UCSD-AML1 (cell line): ENCODE measurements at regions not wholly inside any gene's neighbourhood (a gene's known extent, or its start where the extent isn't known, plus 50 kb on each side); places are given as distances from the start of the nearest gene placed in this dataset.

Experiments
- DNase-seq: peaks from one replicate; lab custom pipeline; 2025; ENCODE audit not compliant: unreplicated experiment; lab: John Stamatoyannopoulos, UW

DNA sequence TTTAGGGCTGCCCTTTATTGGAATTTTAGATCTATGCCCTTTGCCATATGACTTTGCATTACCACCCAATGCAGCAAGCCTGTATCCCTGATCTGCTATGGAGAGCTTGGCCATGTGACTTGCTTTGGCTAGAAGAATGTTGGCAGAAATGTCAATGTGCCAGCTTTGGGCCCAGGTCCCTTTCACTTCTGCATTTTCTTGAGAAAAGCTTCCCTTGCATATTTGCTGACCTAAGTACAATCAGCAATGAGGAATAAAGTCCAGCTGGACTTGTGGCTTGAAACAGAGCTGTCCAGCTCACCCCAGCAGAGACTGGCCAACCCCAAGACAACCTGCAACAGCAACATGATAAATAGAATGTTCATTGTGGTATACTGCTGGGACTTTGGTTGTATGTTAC is 135.9 kb downstream of the PAH start:
- DNase-seq: no peak

DNA sequence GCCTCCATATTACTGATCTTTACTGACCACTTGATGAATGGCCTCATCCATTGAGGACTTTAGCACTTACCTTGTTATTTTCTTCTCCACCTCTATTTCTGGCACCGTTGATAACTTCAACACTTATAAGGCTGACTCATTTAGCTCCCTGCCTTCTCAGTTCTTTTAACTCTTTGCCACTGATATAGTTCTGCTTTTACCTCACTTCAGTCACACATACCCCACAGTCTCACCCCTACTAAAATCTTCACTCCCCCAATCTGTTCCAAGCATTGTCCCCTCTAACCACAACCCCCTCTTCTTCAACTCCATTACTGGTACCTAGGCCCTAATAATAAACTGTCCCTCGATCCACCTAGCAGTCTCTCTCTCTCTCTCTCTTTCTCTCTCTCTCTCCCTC is 141.0 kb downstream of the PAH start:
- no peak for DNase-seq

DNA sequence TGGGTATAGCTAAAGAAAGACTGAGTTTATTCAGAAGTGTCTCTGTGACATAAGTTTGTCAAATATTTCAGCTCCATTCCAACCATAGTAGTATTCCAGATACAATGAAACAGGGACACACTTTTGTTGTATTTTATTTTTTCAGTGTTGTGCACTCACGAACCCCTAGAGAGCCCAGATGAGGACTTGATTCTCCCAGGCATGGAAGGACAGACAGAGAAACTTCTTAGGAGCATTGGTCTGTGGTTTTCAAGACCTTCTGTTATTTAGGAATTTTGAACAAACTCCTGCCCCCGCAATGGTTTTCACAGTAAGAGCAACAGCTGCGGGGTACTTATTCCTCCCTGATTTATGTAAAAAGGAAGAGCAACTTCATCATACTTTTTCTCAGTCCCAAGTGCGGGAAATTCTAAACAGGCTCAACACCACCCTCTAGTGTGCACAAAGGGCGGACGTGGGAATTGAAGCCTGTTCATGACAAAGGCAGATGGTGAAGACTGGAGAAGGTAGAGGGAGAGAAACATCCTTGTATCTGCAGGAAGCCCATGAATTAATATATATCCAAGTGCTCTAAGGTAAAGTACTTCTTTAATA is 147.6 kb downstream of the PAH start:
- peak; percentile 22 for DNase-seq

DNA sequence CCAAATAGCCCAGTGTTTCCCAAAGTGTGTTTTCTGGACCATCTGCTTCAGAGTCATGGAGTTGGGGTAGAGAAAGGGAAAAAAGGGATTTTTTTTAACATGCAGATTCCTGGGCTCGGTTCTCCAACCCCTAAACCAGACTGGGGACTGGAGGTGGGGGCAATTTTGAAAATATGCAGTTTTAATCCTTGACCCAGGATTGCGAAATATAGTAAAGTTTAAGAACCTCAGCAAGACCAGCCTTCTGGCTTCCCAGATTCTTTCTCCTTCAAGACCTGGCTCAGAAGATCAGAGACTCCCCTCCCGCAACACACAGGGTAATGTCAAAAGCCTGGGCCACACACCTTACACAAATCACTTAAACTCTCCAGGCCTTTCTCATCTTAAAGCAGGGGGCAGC is 150.1 kb downstream of the PAH start:
- DNase-seq: no peak

DNA sequence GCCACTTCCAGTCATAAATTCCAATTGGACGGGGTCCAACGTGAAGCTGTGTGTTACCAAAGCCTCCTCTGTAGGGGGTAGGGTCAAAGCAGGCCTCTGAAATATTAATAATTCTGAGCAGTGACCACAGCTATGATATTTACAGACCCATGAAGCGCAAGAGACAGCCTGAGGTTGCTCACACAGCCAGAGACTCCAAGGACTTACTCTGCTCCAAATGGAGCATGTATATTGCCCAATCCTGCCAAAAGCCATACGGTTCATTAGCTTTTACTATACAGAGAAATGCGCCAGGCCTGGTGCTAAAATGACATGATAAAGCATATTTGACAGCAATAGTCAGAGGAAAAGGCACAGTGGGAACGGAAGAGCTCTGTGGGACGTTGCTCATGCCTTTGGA is 151.3 kb downstream of the PAH start:
- no peak for DNase-seq

DNA sequence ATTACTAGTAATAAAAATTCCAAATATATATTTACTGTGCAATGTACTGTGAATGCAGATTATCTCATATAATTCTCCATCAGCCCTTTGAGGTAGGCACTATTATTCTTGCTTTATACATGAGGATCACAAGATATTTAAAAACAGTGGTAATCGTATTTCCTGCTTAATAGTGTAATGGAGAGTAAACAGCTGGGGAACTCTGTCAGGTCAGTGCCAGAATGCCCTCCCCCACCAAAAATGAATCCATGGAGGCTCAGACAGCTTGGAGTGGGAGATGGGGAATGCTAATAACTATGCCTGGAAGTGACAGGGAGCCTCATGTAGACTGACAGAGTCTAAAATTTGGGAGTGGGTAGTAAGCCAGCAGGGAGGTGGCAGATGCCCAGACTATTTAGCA is 153.6 kb downstream of the PAH start:
- DNase-seq: no peak

DNA sequence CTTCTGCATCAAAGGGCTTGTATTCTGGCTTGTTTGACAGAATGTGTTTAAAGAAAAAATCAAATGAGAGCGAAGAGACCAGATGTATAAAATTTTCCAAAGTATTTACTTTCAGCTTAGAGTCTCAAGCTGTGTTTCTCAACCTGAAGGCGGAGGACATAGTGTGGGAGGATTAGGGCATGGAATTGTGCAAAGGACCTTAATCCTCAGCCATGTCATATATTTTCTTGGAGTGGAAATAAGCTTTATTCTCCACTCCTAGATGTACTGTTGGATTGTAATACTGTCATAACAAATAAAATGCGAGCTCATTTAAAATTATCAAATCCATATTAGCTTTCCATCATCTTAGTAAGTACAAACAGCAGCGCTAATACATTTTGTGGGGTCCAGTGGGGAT is 154.0 kb downstream of the PAH start:
- DNase-seq: no peak

DNA sequence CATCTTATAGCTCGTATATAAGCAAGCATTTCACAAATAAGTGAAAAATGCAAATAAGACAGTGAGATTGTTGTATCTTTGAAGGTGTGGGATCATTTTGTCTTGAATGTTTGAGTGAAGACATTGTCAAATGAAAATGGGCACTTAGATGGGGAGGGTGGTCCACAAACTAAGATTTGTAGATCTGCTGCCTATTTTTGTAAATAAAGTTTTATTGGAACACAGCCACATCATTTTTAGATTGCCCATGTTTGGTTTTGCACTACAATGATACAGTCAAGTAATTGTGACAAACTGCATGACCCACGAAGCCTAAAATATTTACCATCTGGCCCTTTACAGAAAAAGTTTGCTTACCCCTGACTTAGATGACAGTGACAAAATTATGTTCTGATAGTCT is 156.7 kb downstream of the PAH start:
- no peak for DNase-seq

DNA sequence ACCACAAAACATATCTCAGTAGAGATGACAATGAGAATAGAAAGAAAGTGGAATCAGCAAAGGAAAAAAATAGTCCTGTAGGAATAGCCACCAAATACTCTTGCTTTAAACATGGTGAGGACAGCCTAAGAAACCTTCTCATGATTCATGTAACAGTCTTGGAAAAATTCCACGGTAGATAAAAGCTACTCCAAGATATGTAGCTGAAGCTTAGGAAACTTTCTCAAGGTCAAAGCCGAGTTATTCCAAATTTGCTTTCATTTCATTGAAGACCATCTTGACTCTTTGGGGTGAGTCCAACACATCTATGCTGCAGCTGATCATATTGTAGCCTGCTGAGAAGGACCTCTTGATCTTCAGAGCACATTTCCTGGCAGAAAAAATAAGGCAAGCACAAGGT is 157.6 kb downstream of the PAH start:
- no peak for DNase-seq

DNA sequence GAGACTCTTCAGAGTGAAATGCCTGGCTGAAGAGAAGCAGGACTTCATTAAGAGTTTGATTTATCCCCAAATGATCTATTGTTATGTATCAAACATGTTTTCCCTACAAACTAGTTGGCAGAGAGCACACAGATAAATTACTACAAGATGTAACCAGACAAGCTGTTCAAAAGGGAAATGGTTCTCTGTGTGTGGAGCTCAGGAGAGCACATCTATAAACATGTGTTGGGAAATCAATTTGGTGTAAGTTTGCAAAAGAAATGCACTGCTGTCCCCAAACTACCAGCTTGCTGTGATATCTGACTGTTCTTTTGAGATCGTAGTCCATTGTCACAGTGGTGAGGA is 159.2 kb downstream of the PAH start:
- DNase-seq: no peak

DNA sequence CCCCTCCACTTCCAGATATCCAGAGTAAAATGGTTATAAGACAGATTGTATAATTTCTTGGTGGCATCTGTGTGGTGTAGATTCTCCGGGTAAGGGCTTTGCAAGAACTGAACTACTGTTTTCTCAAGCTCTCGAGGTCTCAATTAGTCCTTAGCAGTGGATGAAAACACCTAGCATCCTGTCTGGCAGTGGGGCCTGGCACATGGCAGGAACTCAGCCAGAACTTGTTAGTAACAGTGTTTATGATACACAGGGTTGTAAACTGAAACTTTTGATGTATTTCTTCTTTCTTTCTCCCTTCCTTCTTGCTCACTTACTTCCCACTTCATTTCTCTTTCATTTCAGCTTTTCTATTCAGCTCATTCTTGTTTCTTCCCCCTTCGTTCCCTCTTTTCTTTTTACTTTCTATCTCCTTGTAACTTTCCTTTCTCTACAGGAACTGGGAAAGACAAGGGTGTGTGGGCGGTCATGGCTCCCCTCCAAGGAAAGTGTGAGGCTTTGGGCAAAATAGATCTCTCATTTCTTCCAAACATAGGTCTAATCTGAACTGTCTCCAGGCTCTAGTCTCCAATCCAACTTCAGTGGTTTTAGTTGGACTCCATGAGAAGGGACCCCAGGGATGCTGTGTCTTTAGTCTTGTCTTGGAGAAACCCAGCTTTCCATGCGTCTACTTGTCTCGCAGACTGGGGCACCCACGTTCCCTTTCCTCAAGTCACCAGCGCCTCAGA is 159.7 kb downstream of the PAH start:
- DNase-seq: no peak

DNA sequence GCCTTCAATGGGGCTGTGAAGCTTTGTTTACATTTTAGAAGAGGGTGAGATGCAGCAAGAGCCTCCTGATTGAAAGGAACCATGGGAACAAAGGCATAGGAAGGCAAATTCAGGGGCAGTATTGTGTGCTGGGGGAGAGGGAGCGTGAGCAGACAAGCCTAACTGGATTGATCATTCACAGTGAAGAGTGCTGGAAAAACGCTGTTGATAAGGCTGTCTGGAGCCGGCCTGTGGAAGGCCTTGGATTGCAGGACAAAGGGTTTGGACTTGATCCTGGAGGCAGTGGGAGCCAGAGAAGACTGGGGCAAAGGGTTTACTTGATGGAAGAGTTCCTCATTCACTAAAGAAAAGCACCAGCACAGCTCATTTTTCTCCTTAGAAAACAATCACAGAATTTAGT is 160.5 kb downstream of the PAH start:
- no peak for DNase-seq

DNA sequence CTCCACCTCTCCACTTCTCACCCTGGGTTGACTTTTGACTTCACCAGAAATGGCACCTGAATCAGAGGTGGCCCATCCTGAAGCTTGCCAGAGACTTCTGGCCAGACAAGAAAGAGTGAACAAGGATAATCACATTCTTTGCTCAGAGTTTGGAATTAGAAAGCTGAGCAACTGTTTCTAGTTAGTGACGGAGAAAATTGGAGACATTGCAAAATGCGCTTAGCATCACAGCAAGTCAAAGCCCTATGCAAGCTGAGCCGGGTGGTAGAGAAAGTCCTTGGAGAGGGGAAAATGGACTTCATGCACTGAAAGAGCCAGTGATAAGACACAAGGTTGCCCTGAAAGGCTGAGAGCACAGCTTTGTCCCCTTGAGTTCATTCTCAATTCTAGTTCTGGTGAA is 161.8 kb downstream of the PAH start:
- DNase-seq: no peak

DNA sequence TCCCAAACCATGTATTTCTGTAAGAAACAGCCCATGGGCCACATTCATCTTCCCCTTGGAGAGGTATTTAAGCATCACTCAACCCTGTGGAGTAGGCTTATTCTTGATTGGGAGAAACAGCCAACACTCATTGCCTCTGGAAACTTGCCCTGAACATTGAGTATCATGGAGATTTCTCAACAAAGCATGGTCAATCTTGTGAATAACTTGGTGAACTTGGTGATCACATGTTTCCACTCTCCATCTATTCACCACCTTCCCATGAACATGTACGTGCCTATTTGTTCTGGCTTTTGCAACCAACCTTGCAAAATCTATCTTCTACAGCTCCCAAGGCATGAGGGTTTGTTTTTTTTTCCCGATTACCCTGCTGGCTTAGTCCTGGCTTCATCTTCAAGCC is 163.2 kb downstream of the PAH start:
- DNase-seq: no peak

DNA sequence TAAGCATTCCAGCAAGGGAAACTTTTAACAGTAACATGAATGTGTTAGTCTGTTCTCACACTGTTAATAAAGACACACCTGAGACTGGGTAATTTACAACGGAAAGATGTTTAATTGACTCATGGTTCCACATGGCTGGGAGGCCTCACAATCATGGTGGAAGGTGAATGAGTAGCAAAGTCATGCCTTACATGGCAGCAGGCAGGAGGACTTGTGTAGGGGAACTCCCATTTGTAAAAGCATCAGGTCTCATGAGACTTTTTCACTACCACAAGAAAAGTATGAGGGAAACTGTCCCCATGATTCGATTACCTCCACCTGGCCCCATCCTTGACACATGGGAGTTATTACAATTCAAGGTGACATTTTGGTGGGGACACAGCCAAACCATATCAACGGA is 168.3 kb downstream of the PAH start:
- DNase-seq: no peak

DNA sequence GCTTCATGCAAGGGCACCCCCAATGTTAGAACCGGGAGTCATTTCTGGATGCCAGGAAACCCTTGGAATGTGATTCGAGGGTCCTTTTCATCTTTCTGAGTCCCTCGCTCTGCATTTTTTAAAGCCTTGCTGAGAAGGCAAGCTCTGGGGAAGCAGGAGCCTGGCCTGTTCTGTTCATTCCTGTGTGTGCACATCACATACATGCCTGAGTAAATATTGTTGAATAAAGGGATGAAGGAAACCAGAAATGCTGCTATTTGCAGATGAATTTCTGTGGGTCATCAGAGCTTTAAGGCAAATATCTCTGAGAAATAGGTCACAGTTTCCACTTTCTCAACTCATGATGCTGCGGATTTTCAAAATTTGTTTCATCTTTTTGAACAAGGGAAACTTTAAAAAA is 170.1 kb downstream of the PAH start:
- DNase-seq: no peak

DNA sequence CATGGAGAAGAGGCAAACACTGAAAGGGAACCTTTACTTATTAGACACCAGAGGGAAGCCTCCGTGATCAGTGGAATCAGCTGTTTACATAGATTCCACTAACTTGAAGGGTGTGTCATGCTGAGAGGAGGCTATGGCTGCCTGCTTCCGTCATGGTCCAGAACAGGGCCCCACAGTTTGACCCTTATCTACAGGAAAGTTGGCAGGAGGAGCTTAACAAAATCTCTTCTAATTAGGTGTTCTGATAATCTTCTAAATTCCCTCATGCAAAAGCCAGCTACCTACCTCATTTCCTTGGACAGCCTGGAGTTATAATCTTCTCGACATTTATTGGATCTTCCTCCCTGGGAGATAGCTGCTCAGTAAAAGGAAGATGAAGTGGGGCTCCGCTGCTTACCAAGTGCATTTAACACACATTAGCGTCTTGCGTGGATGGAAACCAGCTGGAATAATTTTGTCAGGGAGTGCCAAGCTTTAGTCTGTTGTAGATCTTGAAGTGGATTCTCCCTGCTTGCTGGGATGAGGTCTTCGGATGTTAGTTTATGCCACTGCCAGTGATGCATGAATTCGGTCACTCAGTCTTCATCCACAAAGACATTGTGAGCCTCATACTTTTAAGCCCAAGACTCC is 171.0 kb downstream of the PAH start:
- DNase-seq: no peak

DNA sequence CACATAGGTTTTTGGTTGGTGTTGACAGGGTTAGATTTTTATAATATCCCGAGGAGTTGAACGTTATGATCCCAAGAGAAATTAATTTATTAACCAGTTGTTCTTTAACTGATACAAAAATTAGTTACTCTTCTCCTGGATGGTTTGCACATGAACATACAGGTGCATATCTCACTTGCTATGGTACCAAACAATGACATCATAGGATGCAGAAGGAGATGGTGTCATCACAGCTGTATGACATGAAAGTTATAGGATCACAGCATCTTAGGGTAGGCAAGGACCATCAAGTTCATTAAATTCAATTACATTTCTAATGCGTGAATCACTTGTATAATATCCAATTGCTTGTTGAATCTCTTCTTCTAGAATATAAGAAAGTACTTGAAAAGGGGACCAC is 175.8 kb downstream of the PAH start:
- no peak for DNase-seq

DNA sequence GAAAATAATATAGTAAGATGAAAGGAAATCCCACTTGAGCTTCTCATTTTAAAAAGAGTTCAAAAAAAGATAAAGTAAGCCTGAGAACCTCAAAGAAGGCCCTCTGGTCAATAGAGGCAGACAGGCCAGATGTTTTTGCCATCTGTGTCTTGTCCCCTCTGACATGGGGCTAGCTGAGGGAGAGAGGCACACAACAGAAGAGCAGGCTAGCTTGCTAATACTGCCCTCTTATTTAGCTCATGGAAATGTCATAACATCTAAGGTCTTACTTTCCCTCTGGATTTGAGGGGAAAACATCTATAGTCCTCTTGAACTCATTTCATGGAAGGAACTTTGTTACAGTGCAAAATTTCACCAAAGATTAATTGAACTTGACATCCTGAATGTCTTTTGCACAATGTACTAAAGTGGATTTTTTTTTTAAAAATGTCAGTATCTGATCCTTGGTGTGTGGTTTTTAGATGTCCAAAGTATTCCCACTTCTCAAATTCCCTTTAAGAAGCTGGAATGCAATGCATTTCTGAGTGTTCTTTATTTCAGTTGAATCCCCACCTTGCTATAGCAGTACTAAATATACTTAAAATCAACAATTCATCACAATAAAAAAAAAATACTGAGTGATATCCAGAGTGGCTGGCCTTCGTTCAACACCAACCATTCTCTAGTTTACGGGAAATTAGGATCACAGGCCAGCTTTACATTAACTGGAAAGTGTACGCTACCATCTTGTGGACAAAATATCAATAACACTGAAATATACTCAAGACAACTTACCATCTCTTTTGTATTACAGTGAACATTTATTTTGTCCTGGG is 176.7 kb downstream of the PAH start:
- no peak for DNase-seq

DNA sequence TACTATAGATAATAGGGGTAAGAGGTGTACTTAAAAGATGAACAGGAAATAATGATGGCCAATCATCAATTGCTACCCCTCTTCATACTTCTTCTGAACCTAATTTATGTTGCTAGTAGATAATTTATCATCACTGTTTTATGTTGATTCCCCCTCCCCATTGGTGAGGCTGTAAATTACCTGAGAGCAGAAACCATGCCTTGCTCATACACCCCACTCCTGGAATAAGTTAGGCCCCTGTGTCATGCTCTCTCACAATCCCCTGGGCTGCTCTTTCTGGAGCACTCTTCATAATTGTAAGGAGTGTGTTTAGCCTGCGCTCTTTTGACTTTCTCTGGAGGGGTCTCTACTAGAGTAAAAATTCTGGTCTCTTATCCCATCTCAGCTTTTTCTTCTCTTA is 180.7 kb downstream of the PAH start:
- DNase-seq: no peak

DNA sequence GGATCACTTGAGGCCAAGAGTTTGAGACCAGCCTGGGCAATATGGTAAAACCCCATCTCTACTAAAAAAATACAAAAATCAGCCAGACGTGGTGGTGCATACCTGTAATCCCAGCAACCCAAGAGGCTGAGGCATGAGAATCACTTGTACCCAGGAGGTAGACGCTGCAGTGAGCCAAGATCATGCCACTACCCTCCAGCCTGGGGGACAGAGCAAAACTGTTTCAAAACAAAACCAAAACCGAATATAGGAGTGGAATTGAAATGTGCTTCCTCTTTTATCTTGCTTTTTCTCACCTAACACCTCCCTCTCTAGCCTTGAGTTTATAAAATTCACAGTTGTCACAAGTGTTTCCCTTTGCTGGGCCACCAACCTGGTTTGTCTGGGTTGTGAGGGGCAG is 181.9 kb downstream of the PAH start:
- no peak for DNase-seq

DNA sequence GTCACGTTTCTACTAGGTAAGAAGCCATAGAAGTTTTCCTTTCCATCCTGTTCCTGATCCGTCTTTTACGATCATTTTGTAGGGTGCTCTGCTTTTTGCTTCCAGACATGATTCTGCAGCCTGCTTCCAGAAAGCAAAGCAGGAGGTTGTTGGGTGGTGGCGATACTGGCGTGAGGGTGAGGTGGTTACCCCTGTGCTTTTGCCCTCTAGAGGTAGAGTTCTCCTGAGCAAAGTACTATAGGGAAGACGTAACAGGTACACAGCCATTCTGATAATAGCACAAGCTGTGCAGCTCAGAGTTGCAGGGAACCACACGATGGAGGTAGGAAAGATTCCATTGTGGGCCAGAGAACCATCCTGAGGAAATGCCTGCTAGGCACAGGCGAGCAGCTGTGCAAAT is 186.0 kb downstream of the PAH start:
- DNase-seq: no peak
